ENCODE measurements at regions not wholly inside any gene's neighbourhood (a gene's known extent, or its start where the extent isn't known, plus 50 kb on each side); places are given as distances from the start of the nearest gene placed in this dataset. TPM values are rescaled to one million over a fixed set of nuclear protein-coding genes. Genes with fewer than 3 reads are reported as not detected.

Small RNAs in the stretch of these regions (microRNA-seq; reads per million reads assigned to microRNA genes)
- gene MIR4436A (ENCODE audit: borderline microRNAs expressed) = not detected
